ENCODE measurements at regions not wholly inside any gene's neighbourhood (a gene's known extent, or its start where the extent isn't known, plus 50 kb on each side); places are given as distances from the start of the nearest gene placed in this dataset.

DNA sequence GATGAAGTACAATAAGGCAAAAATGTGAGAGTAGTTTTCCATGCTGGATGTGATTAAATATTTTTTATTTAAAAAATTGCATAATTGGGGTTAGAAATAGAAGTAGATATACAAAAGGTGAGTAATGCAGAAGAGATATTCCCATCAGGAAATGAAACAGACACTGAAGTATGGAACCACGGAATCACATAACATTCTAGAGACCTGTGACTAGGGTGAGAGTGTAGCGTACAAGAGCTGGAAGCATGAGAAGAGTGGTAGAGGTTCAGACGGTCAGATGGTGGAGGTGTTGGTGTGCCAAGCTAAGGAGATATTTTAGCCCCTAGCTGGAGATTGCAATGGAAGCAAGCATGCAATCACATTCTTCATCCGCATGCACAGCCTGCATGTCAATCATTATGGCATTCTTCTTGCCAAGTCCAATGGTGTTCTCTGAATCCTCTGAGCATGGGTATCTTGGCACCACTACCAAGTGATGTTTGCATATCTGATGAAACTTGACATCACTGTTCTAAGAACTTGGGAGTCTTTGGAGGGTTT, 587.8 kb downstream of the PSAT1 start:
- Histone ChIP-seq H3K9me1 (replicated peaks; ENCODE audit: control insufficient read depth, extremely low read depth, insufficient read depth, low read length) (no peaks in the 10 kb centered on the region), H3K36me3 (ENCODE audit: control insufficient read depth in 2 of 2, extremely low read depth in 1 of 2, insufficient read depth in 2 of 2, low read length in 2 of 2) (no peaks in the 10 kb centered on the region), H2AFZ (ENCODE audit: low read depth, low read length) (no peak overlapping the region), H3K9me3 (replicated peaks; ENCODE audit: control insufficient read depth, insufficient read depth, low read length) (no peaks in the 10 kb centered on the region), H3K27ac (ENCODE audit: insufficient read depth, low read depth, low read length) (no peak overlapping the region), H4K20me1 (replicated peaks; ENCODE audit: control insufficient read depth, extremely low read depth, insufficient read depth, low read length) (no peaks in the 10 kb centered on the region), H3K79me2 (ENCODE audit: control insufficient read depth, insufficient read depth, low read length) (no peaks in the 10 kb centered on the region), H3K9ac (replicated peaks; ENCODE audit: extremely low read depth, insufficient read depth, low read length) (no peak overlapping the region), H3K4me1 (ENCODE audit: control insufficient read depth, extremely low read depth, insufficient read depth, low read length) (no peaks in the 10 kb centered on the region), H3K27me3 (ENCODE audit: control insufficient read depth in 2 of 2, insufficient read depth in 2 of 2, low read length in 2 of 2) (no peaks in the 10 kb centered on the region), H3K4me3 (replicated peaks in 1 of 3; ENCODE audit: insufficient read depth in 1 of 3, low read depth in 1 of 3, low read length in 3 of 3) (no peak overlapping the region), H3K4me2 (ENCODE audit: insufficient read depth, low read length) (no peak overlapping the region)
- TF ChIP-seq MYC (IDR thresholded peaks at IDR 0.05; ENCODE audit: low read depth, low read length), result no peak
- TF ChIP-seq MAX (IDR thresholded peaks at IDR 0.05; ENCODE audit: insufficient read depth, insufficient read length), result no peak
- no peak for TF ChIP-seq JUN (IDR thresholded peaks at IDR 0.05; ENCODE audit: borderline replicate concordance, insufficient read depth, insufficient read length, low read depth)
- TF ChIP-seq POLR2AphosphoS5 (IDR thresholded peaks at IDR 0.05; ENCODE audit: insufficient read depth, low read depth, low read length), result no peak
- TF ChIP-seq POLR2A (IDR thresholded peaks at IDR 0.05; ENCODE audit: low read depth, low read length), result no peak
- TF ChIP-seq EZH2 (IDR thresholded peaks at IDR 0.05; ENCODE audit: borderline replicate concordance, low read depth, low read length, severe bottlenecking), result no peak
- TF ChIP-seq, protein P1, sequence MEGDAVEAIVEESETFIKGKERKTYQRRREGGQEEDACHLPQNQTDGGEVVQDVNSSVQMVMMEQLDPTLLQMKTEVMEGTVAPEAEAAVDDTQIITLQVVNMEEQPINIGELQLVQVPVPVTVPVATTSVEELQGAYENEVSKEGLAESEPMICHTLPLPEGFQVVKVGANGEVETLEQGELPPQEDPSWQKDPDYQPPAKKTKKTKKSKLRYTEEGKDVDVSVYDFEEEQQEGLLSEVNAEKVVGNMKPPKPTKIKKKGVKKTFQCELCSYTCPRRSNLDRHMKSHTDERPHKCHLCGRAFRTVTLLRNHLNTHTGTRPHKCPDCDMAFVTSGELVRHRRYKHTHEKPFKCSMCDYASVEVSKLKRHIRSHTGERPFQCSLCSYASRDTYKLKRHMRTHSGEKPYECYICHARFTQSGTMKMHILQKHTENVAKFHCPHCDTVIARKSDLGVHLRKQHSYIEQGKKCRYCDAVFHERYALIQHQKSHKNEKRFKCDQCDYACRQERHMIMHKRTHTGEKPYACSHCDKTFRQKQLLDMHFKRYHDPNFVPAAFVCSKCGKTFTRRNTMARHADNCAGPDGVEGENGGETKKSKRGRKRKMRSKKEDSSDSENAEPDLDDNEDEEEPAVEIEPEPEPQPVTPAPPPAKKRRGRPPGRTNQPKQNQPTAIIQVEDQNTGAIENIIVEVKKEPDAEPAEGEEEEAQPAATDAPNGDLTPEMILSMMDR (IDR thresholded peaks at IDR 0.05; ENCODE audit: extremely low read depth in 1 of 2, insufficient read depth in 1 of 2, low read depth in 1 of 2, low read length in 2 of 2), result no peak
- TF ChIP-seq GATA2 (IDR thresholded peaks at IDR 0.05; ENCODE audit: insufficient read depth, insufficient read length, low read depth, low read length), result no peak
- DNase-seq (ENCODE audit: low read depth, low spot score), result no peak
- POLR2A ChIA-PET, result no interaction called here
- dilution Hi-C loops (cut with MboI; ENCODE audit: extremely low pct_ligation_motif_present, low sequenced_read_pairs) (no loop called here), intact Hi-C loops (cut with micrococcal nuclease) (no loop called here)
- BruUV-seq (replicated peaks), result no TSS peak
- CTCF ChIA-PET, result no interaction called here
- no peak for FAIRE-seq
